ENCODE measurements at regions not wholly inside any gene's neighbourhood (a gene's known extent, or its start where the extent isn't known, plus 50 kb on each side); places are given as distances from the start of the nearest gene placed in this dataset.

GRCh38 chr3:77887611-77888010 lies 847.7 kb downstream of the ROBO2 start:
- Histone ChIP-seq H3K9me3 (ENCODE audit: low read length) (no peaks in the 10 kb centered on the region), H3K36me3 (ENCODE audit: insufficient read depth, low read length) (no peaks in the 10 kb centered on the region), H3K4me1 (ENCODE audit: insufficient read depth, low read length) (no peaks in the 10 kb centered on the region), H3K27me3 (ENCODE audit: insufficient read depth, low read length) (no peaks in the 10 kb centered on the region), H3K4me3 (ENCODE audit: low read length) (no peak overlapping the region), H2AFZ (ENCODE audit: low read depth, low read length) (no peak overlapping the region)

GRCh38 chr3:77889616-77890015 lies 849.7 kb downstream of the ROBO2 start:
- Histone ChIP-seq H3K4me1 (ENCODE audit: insufficient read depth, low read length) (no peaks in the 10 kb centered on the region), H3K4me3 (ENCODE audit: low read length) (no peak overlapping the region), H3K36me3 (ENCODE audit: insufficient read depth, low read length) (no peaks in the 10 kb centered on the region), H3K9me3 (ENCODE audit: low read length) (no peaks in the 10 kb centered on the region), H3K27me3 (ENCODE audit: insufficient read depth, low read length) (no peaks in the 10 kb centered on the region), H2AFZ (ENCODE audit: low read depth, low read length) (no peak overlapping the region)

GRCh38 chr3:77898621-77899020 lies 858.7 kb downstream of the ROBO2 start:
- no peaks in the 10 kb centered on the region for H3K36me3 ChIP-seq (ENCODE audit: insufficient read depth, low read length)
- H2AFZ ChIP-seq (ENCODE audit: low read depth, low read length), result no peak overlapping the region
- H3K27me3 ChIP-seq (ENCODE audit: insufficient read depth, low read length), result no peaks in the 10 kb centered on the region
- no peak overlapping the region for H3K4me3 ChIP-seq (ENCODE audit: low read length)
- H3K4me1 ChIP-seq (ENCODE audit: insufficient read depth, low read length), result no peaks in the 10 kb centered on the region
- no peaks in the 10 kb centered on the region for H3K9me3 ChIP-seq (ENCODE audit: low read length)

GRCh38 chr3:77902675-77903074 lies 862.8 kb downstream of the ROBO2 start:
- Histone ChIP-seq H3K36me3 (ENCODE audit: insufficient read depth, low read length) (no peaks in the 10 kb centered on the region), H3K9me3 (ENCODE audit: low read length) (no peaks in the 10 kb centered on the region)

GRCh38 chr3:77906102-77906709 lies 866.3 kb downstream of the ROBO2 start:
- Histone ChIP-seq H3K36me3 (ENCODE audit: insufficient read depth, low read length) (no peaks in the 10 kb centered on the region), H2AFZ (ENCODE audit: low read depth, low read length) (no peak overlapping the region), H3K4me3 (ENCODE audit: low read length) (no peak overlapping the region), H3K27me3 (ENCODE audit: insufficient read depth, low read length) (no peaks in the 10 kb centered on the region), H3K4me1 (ENCODE audit: insufficient read depth, low read length) (no peaks in the 10 kb centered on the region), H3K9me3 (ENCODE audit: low read length) (no peaks in the 10 kb centered on the region)

More at GRCh38 chr3:77902675-77903074, 862.8 kb downstream of the ROBO2 start:
- H2AFZ ChIP-seq (ENCODE audit: low read depth, low read length), result no peak overlapping the region
- H3K27me3 ChIP-seq (ENCODE audit: insufficient read depth, low read length), result no peaks in the 10 kb centered on the region
- H3K4me1 ChIP-seq (ENCODE audit: insufficient read depth, low read length), result no peaks in the 10 kb centered on the region
- H3K4me3 ChIP-seq (ENCODE audit: low read length), result no peak overlapping the region

GRCh38 chr3:77913524-77914174 lies 873.8 kb downstream of the ROBO2 start:
- Histone ChIP-seq H3K27me3 (ENCODE audit: insufficient read depth, low read length) (no peaks in the 10 kb centered on the region), H2AFZ (ENCODE audit: low read depth, low read length) (no peak overlapping the region), H3K4me3 (ENCODE audit: low read length) (no peak overlapping the region), H3K9me3 (ENCODE audit: low read length) (no peaks in the 10 kb centered on the region), H3K4me1 (ENCODE audit: insufficient read depth, low read length) (no peaks in the 10 kb centered on the region), H3K36me3 (ENCODE audit: insufficient read depth, low read length) (no peaks in the 10 kb centered on the region)

- no peaks in the 10 kb centered on the region for H3K36me3 ChIP-seq (ENCODE audit: insufficient read depth, low read length)
- H2AFZ ChIP-seq (ENCODE audit: low read depth, low read length), result no peak overlapping the region
- H3K4me3 ChIP-seq (ENCODE audit: low read length), result no peak overlapping the region
- H3K4me1 ChIP-seq (ENCODE audit: insufficient read depth, low read length), result no peaks in the 10 kb centered on the region
- H3K9me3 ChIP-seq (ENCODE audit: low read length), result no peaks in the 10 kb centered on the region
- H3K27me3 ChIP-seq (ENCODE audit: insufficient read depth, low read length), result no peaks in the 10 kb centered on the region
Observed at GRCh38 chr3:77915336-77915735, 875.4 kb downstream of the ROBO2 start.

- H3K9me3 ChIP-seq (ENCODE audit: low read length), result no peaks in the 10 kb centered on the region
- no peaks in the 10 kb centered on the region for H3K4me1 ChIP-seq (ENCODE audit: insufficient read depth, low read length)
- no peaks in the 10 kb centered on the region for H3K36me3 ChIP-seq (ENCODE audit: insufficient read depth, low read length)
- no peak overlapping the region for H2AFZ ChIP-seq (ENCODE audit: low read depth, low read length)
- H3K4me3 ChIP-seq (ENCODE audit: low read length), result no peak overlapping the region
- no peaks in the 10 kb centered on the region for H3K27me3 ChIP-seq (ENCODE audit: insufficient read depth, low read length)
Observed at GRCh38 chr3:77917225-77917624, 877.3 kb downstream of the ROBO2 start.

- Histone ChIP-seq H3K27me3 (ENCODE audit: insufficient read depth, low read length) (no peaks in the 10 kb centered on the region), H3K9me3 (ENCODE audit: low read length) (no peaks in the 10 kb centered on the region), H2AFZ (ENCODE audit: low read depth, low read length) (no peak overlapping the region), H3K36me3 (ENCODE audit: insufficient read depth, low read length) (no peaks in the 10 kb centered on the region), H3K4me1 (ENCODE audit: insufficient read depth, low read length) (no peaks in the 10 kb centered on the region), H3K4me3 (ENCODE audit: low read length) (no peak overlapping the region)
Observed at GRCh38 chr3:77919244-77919643, 879.3 kb downstream of the ROBO2 start.

GRCh38 chr3:77931255-77932009 lies 891.5 kb downstream of the ROBO2 start:
- Histone ChIP-seq H3K36me3 (ENCODE audit: insufficient read depth, low read length) (no peaks in the 10 kb centered on the region), H3K4me1 (ENCODE audit: insufficient read depth, low read length) (no peaks in the 10 kb centered on the region), H3K4me3 (ENCODE audit: low read length) (no peak overlapping the region), H3K27me3 (ENCODE audit: insufficient read depth, low read length) (no peaks in the 10 kb centered on the region), H3K9me3 (ENCODE audit: low read length) (no peaks in the 10 kb centered on the region), H2AFZ (ENCODE audit: low read depth, low read length) (no peak overlapping the region)

- no peaks in the 10 kb centered on the region for H3K9me3 ChIP-seq (ENCODE audit: low read length)
- H3K4me1 ChIP-seq (ENCODE audit: insufficient read depth, low read length), result no peaks in the 10 kb centered on the region
- no peak overlapping the region for H2AFZ ChIP-seq (ENCODE audit: low read depth, low read length)
- H3K4me3 ChIP-seq (ENCODE audit: low read length), result no peak overlapping the region
- H3K27me3 ChIP-seq (ENCODE audit: insufficient read depth, low read length), result no peaks in the 10 kb centered on the region
- H3K36me3 ChIP-seq (ENCODE audit: insufficient read depth, low read length), result no peaks in the 10 kb centered on the region
Observed at GRCh38 chr3:77932926-77933325, 893.0 kb downstream of the ROBO2 start.

- H3K27me3 ChIP-seq (ENCODE audit: insufficient read depth, low read length), result no peaks in the 10 kb centered on the region
- H2AFZ ChIP-seq (ENCODE audit: low read depth, low read length), result no peak overlapping the region
- H3K4me3 ChIP-seq (ENCODE audit: low read length), result no peak overlapping the region
- no peaks in the 10 kb centered on the region for H3K4me1 ChIP-seq (ENCODE audit: insufficient read depth, low read length)
- no peaks in the 10 kb centered on the region for H3K9me3 ChIP-seq (ENCODE audit: low read length)
- H3K36me3 ChIP-seq (ENCODE audit: insufficient read depth, low read length), result no peaks in the 10 kb centered on the region
Observed at GRCh38 chr3:77933926-77934325, 894.0 kb downstream of the ROBO2 start.

GRCh38 chr3:77935418-77935817 lies 895.5 kb downstream of the ROBO2 start:
- H3K9me3 ChIP-seq (ENCODE audit: low read length), result no peaks in the 10 kb centered on the region
- no peak overlapping the region for H2AFZ ChIP-seq (ENCODE audit: low read depth, low read length)
- H3K4me1 ChIP-seq (ENCODE audit: insufficient read depth, low read length), result no peaks in the 10 kb centered on the region
- no peak overlapping the region for H3K4me3 ChIP-seq (ENCODE audit: low read length)
- no peaks in the 10 kb centered on the region for H3K27me3 ChIP-seq (ENCODE audit: insufficient read depth, low read length)
- H3K36me3 ChIP-seq (ENCODE audit: insufficient read depth, low read length), result no peaks in the 10 kb centered on the region
